HG03460 (cell line): ENCODE measurements at regions not wholly inside any gene's neighbourhood (a gene's known extent, or its start where the extent isn't known, plus 50 kb on each side); places are given as distances from the start of the nearest gene placed in this dataset.

ENCODE experiments used
- ATAC-seq: cut with Tn5 transposase; IDR thresholded peaks from one replicate; pipeline ENCODE4 v1.9.1; 2021; ENCODE audit not compliant: unreplicated experiment

GRCh38 chr13:47135800-47136503 lies 239.1 kb upstream of the HTR2A start:
- ATAC-seq: no peak

GRCh38 chr13:47134939-47135489 lies 238.2 kb upstream of the HTR2A start:
- no peak for ATAC-seq

- no peak for ATAC-seq
Measured at GRCh38 chr13:47133011-47133445, 236.2 kb upstream of the HTR2A start.

- ATAC-seq: no peak
Measured at GRCh38 chr13:47129461-47129860, 232.6 kb upstream of the HTR2A start.

GRCh38 chr13:47126432-47126831 lies 229.6 kb upstream of the HTR2A start:
- ATAC-seq: no peak

- ATAC-seq: no peak
Measured at GRCh38 chr13:47121092-47121763, 224.4 kb upstream of the HTR2A start.

- ATAC-seq: no peak
Measured at GRCh38 chr13:47120282-47120681, 223.4 kb upstream of the HTR2A start.

GRCh38 chr13:47119575-47120235 lies 222.9 kb upstream of the HTR2A start:
- no peak for ATAC-seq

GRCh38 chr13:47117268-47117667 lies 220.4 kb upstream of the HTR2A start:
- ATAC-seq: no peak

- no peak for ATAC-seq
Measured at GRCh38 chr13:47114030-47114429, 217.2 kb upstream of the HTR2A start.

- no peak for ATAC-seq
Measured at GRCh38 chr13:47112903-47113299, 216.0 kb upstream of the HTR2A start.

GRCh38 chr13:47112205-47112902 lies 215.5 kb upstream of the HTR2A start:
- no peak for ATAC-seq

GRCh38 chr13:47111499-47111898 lies 214.6 kb upstream of the HTR2A start:
- no peak for ATAC-seq

- ATAC-seq: no peak
Measured at GRCh38 chr13:47110833-47111240, 214.0 kb upstream of the HTR2A start.

GRCh38 chr13:47110141-47110540 lies 213.3 kb upstream of the HTR2A start:
- ATAC-seq: no peak

- ATAC-seq: peak; percentile 82
Measured at GRCh38 chr13:47109028-47109427, 212.2 kb upstream of the HTR2A start.

GRCh38 chr13:47100214-47100853 lies 203.5 kb upstream of the HTR2A start:
- ATAC-seq: peak; percentile 88

- peak; percentile 97 for ATAC-seq
Measured at GRCh38 chr13:47094734-47095434, 198.0 kb upstream of the HTR2A start.

- ATAC-seq: no peak
Measured at GRCh38 chr13:47092202-47092601, 195.3 kb upstream of the HTR2A start.

GRCh38 chr13:47087841-47088240 lies 191.0 kb upstream of the HTR2A start:
- ATAC-seq: no peak
